NCI-H2029 (cell line): ENCODE measurements at regions not wholly inside any gene's neighbourhood (a gene's known extent, or its start where the extent isn't known, plus 50 kb on each side); places are given as distances from the start of the nearest gene placed in this dataset.
"Not testable (repeated sequence)": the region's sequence is repeated elsewhere in the genome, so short reads cannot be mapped to it uniquely, and the experiment has no call there.

Experiments
- DNase-seq: peaks from one replicate; lab custom pipeline; 2025; lab: John Stamatoyannopoulos, UW

- no peak for DNase-seq
Measured at GRCh38 chr16:80012586-80012985, 412.0 kb upstream of the MAF start.

DNA sequence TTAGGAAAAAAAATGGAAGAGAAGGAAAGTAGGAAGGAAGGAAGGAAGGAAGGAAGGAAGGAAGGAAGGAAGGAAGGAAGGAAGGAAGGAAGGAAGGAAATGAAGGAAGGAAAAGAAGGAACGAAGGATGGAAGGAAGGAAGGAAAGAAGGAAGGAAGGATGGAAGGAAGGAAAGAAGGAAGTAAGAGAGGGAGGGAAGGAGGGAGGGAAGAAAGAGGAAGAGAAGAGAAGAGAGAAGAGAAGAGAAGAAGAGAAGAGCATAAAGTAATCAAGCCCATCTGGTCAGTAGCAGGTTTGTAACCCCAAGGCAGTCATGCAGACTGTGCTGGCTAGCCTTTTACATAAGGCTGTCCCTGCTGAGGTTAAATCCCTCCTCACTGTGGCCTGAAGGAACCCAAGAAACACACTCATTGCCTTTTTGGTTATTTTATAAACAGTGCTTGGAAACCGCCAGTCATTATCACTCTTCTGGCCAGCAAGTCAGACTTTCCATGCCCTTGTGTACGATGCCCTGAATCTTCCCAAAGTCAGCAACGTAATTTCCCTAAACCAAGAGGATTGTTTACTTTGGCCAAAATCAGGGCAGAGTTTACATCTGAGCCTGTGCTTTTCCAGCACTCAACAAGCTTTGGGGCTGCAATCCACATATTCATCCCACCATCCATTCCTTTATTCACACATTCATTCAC is 409.6 kb upstream of the MAF start:
- DNase-seq: no peak

GRCh38 chr16:80008857-80009256 is 408.3 kb upstream of the MAF start:
- DNase-seq: no peak

DNA sequence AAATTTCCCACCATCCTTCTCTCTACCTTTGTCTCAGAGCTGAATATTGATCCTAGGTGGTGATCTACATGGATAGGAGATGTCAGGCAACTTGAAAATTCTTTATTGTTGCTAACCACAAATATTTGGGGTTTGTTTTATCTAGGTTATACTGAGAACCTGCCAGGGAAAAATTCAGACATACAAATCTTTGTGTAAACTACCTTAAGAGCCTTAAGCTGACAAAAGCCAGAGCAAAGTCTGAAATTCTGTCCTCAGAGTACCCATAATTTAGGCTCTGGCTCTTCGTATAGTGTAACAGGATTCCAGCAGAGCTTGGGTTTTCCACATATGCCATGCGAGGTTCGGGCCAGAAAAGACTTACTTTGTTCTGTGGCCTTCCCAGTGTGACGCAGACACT is 406.7 kb upstream of the MAF start:
- no peak for DNase-seq

DNA sequence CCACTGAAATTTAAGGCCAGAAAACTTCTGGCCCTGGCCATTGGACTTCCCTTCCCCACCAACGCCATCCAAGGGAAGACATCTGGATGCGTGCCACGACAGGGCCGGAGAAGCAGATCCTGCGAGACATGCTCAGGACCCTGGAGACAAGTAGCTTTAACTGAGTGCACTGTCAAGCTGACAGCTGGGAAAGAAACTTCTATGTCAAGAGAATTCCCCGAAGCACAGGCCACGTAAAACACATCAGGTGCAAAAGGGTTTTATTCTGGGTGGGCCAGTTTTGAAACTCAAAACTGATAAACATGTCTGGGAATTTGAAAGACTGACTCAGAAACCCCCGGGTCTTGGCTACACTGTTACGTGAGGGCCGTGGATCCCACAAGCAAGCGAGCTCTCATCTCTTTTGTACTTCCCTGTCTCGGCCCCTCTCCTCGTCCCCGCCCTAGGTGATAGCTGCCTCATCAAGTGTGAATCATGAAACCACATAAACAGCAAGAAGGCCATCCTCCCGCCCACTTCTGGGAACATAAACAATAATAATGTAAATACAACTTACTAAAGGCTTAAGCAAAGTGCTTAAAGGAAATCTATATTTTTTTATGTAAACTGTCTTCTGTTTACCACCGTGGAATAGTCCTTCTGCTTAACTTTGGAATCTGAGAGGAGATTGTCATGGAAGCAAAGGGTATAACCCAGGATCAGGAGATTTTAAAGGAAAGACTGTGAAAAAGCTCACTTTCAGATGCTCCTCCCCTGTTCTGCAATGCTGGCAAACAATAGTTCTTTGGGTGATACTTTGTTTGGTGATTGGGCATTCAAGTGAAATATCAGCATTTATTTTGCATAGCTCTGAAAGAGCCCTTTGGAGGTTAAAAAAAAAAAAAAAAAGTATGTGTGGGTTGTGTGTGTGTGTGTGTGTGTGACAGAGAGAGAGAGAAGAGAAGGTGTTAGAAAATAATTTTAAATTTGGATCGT is 406.0 kb upstream of the MAF start:
- no peak for DNase-seq

- DNase-seq: no peak
Measured at GRCh38 chr16:80004113-80004512, 403.6 kb upstream of the MAF start.

DNA sequence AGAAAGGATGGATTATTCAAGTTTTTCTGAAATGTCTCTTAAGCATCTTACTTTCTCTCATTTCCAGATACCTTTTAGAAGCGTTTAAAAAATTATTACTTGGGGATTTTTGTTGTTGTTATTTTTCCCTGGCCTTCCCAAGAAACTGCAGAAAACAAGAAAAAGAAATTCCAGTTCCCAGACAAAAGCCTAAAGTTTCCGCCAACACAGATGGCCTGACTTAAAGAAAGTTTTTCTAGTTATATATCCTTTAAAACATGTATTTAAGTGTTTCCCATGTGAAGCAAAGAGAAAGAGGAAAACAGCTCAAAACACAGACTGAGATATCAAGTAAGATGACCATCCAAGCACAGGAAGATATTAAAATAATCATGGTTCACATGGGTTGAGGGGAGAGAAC is 401.7 kb upstream of the MAF start:
- no peak for DNase-seq

GRCh38 chr16:79998143-79998542 is 397.6 kb upstream of the MAF start:
- DNase-seq: no peak

GRCh38 chr16:79997257-79997656 is 396.7 kb upstream of the MAF start:
- DNase-seq: no peak

DNA sequence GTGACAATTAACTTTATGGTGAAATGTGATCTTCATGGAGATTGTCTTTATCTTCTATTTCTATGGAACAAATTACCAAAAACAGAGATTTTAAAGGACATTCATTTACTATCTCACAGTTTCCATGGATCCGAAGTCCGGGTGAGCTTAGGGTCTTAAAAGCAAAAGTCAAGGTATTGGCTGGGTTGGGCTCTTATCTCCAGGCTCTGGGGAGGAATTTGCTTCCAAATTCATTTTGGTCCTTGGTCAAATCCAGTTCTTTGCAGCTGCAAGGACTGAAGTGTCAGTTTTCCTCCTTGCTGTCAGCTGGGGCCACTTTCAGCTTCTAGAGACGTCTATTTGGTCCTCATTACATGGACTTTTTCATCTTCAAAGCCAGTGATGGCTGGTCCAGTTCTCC is 395.8 kb upstream of the MAF start:
- DNase-seq: no peak

DNA sequence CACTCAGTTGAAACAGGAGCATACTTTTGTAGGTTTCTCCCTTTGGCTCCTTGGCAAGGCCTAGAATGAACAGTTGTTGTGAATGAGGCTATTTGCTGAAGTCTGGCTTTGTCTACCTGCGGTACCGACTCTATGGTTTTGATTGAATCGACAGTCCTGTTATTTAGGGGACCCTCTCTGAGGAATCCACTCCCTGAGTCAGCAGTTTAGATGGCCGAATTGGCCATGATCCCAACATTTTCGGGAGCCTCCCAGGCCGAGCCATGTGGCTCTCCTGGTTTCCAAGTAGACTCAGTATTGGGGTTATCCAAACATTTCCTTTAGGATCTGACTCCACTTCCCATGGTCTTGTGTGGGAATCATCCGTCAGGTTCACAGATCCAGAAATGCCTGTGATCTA is 394.8 kb upstream of the MAF start:
- DNase-seq: no peak

DNA sequence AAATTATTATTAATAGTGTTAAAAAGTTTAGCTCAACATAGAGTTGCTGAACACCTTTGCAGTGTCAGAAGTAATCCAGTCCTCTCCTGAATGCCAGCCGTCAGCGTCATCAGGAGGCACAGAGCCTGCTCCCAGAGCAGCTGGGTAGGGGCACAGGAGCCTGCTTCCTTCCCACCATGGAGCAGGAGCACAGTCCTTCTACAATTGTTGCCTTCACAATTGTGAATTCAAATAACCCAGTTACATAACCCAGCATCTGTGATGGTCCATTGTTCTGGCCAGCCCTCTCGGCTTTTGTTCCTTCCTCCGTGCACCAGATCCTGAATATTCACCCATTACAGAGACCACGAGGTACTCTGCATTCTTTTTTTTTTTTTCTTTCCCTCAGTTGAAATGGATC is 393.9 kb upstream of the MAF start:
- no peak for DNase-seq

DNA sequence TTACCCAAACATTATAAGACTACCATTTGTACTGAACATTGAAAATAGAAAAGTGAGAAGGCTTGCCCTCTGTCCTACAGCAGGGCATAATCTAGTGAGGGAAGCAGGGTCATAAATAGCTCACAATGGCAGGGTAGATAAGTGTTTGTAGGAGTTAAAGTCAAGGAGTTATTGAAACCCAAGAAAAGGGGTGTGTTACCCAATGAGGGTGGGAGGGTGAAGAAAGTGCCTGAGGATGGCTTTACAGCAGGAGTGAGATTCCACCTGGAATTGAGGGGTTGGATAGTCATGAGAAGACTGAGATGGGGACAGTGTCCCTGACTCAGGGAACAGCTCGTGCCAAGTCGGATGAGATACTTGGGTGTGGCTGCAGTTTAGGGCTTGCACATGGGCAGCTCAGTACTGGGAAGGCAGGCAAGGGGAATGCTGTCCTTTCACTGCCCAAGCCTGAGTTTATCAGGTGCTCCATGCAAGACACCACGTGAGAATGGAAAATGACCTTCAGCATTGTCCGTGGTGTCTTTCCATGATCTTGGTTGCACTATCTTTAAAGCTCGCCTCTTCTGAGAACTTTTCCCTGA is 393.2 kb upstream of the MAF start:
- DNase-seq: no peak

GRCh38 chr16:79991969-79992368 is 391.4 kb upstream of the MAF start:
- DNase-seq: no peak

DNA sequence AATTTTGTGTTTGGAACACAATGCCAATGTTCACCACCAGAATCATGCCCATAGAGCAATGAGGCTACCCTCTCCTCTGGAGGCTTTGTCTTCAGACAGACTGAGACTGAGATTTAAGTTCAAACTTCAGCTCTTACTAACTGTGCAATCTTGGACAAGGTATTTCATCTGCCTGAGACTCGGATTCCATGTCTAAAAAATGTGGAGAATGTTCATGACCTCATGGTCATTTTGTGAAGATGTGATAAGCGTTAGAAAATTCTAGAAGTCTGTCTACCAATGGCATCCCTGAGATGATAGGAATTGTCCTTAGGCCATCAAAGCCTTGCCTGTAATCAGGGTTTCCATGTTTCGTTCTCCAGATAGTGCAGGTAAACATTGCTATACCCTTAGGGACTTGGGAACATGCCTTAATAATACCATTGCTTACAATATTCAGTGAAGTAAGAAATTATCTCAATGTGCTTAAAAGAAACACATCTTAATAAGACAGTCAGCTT is 388.2 kb upstream of the MAF start:
- no peak for DNase-seq

DNA sequence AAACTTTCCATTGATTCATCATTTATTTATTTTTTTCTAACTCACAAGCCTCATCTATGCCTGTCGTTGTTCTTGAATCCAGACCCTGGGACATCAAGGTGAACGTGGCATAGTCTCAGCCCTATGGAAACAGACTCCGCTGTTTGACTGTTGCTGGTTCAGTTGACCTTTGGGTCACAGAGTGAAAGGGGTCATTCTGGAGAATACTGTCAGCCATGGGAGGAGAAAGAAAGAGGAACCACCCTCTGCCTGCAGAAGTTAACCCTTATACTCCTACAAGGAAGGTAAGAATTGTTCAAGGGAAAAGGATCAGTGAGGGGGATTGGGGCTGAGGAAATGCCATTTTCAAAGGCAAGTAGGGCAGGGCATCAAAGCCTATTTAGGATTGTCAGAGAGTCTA is 387.6 kb upstream of the MAF start:
- no peak for DNase-seq

GRCh38 chr16:79986352-79986751 is 385.8 kb upstream of the MAF start:
- no peak for DNase-seq

DNA sequence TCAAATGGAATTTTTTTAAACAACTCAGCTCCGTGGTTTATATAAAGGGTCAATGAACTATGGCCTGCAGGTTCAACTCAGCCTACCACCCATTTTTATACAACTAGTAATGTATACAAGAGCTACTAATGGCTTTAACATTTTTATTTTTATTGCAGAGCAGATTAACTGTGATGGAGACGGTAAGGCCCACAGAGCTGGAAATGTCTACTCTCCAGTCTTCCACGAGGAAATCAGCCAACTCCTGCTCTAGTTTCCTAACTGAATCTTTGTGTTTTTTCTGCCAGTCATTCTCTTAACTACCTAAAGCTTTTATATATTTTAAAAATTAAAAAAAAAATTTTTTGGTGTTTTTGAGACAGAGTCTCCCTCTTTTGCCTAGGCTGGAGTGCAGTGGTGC is 385.1 kb upstream of the MAF start:
- DNase-seq: no peak

DNA sequence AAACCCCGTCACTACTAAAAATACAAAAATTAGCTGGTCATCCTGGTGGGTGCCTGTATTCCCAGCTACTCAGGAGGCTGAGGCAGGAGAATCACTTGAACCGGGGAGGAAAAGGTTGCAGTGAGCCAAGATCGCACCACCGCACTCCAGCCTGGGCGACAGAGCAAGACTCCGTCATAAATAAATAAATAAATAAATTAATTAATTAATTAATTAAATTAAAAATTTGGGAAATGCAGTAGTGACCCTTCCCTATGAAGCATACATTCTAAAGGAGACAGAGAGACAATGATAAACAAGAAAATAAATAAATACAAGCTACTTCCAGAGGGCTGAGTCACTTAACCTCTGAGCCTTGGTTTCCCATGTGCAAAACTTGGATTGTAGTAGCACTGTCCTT is 383.6 kb upstream of the MAF start:
- DNase-seq: not testable (repeated sequence)

GRCh38 chr16:79982862-79983261 is 382.3 kb upstream of the MAF start:
- DNase-seq: no peak

- DNase-seq: no peak
Measured at GRCh38 chr16:79982361-79982760, 381.8 kb upstream of the MAF start.

DNA sequence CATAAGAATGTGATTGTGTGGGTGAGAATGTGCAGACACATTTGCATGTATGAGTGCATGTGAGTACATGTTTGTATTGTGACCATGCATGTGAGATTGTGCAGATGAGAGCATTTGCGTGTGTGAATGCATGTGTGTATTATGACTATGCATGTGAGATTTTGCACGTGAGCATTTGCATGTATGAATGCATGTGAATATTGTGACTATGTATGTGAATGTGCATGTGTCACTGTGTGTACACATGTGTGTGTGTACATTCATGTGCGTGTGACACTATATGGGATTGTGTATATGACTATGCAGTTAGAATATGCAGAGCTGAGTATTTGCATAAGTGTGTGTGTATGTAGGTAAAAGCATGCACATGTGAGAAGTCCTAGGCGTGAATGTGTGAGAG is 381.3 kb upstream of the MAF start:
- no peak for DNase-seq
